GM12878 (cell line): ENCODE measurements at regions not wholly inside any gene's neighbourhood (a gene's known extent, or its start where the extent isn't known, plus 50 kb on each side); places are given as distances from the start of the nearest gene placed in this dataset.

ENCODE experiments used
- ATAC-seq: fragments of 200-7000 bp; cut with Tn5 transposase; 3 replicates; pipeline ENCODE4 v1.9.1; 2020; ENCODE audit warnings: mild to moderate bottlenecking, moderate library complexity
- BruUV-seq: library from RNA; stranded (reverse); fragments of 400-500 nt; replicated peaks from 2 replicates; lab custom pipeline; 2021; lab: Mats Ljungman, UMichigan
- CTCF ChIA-PET: fragments of 300-600 bp; sonication (Branson Sonifier 250); formaldehyde crosslinking; extraction: SDS; loops from one replicate; lab custom pipeline; 2021; ENCODE audit warnings: inconsistent platforms; lab: Yijun Ruan, JAX
- POLR2A ChIA-PET: fragments of 350-600 bp; formaldehyde crosslinking; extraction: SDS; loops from one replicate; lab custom pipeline; 2021; ENCODE audit warnings: inconsistent platforms; lab: Charles Lee
- RAD21 ChIA-PET: fragments of 300-600 bp; sonication (Branson Sonifier 250); formaldehyde crosslinking; loops from one replicate; lab custom pipeline; 2023; ENCODE audit warnings: antibody characterized with exemption; ENCODE audit not compliant: unreplicated experiment; lab: Charles Lee
- SMC1A ChIA-PET: fragments of 300-600 bp; sonication (Branson Sonifier 250); formaldehyde crosslinking; loops from one replicate; lab custom pipeline; 2023; ENCODE audit not compliant: unreplicated experiment, uncharacterized antibody; lab: Charles Lee
- DNase-seq: peaks from one replicate; pipeline ENCODE4 v3.0.0-alpha.2; 2011; ENCODE audit warnings: low read depth, low spot score
- FAIRE-seq: peaks from 3 replicates; lab custom pipeline; 2011; peaks lifted over from hg19 to GRCh38; lab: Jason Lieb, UNC
- H2AFZ ChIP-seq: 2 replicates; pipeline ENCODE4 v1.6.0; 2011; ENCODE audit warnings: low read depth, low read length, control low read depth; ENCODE audit not compliant: control insufficient read depth
- H3K27ac ChIP-seq: 2 replicates; pipeline ENCODE4 v1.5.1; 2011; ENCODE audit warnings: control low read depth; ENCODE audit not compliant: control insufficient read depth, insufficient read depth
- H3K27me3 ChIP-seq, 2 experiments: replicated peaks in 1 of 2; 2 replicates each; pipeline versions ENCODE4 v1.6.0 to v1.6.1; 2011; ENCODE audit warnings: low read length in 1 of 2; ENCODE audit not compliant: control insufficient read depth in 2 of 2, insufficient read depth in 2 of 2
- H3K36me3 ChIP-seq, 2 experiments: 2 replicates each; pipeline ENCODE4 v1.5.1; 2011; ENCODE audit warnings: low read length in 1 of 2; ENCODE audit not compliant: control insufficient read depth in 2 of 2, insufficient read depth in 2 of 2
- H3K4me1 ChIP-seq: 2 replicates; pipeline ENCODE4 v1.6.1; 2011; ENCODE audit warnings: mild to moderate bottlenecking, low read length, moderate library complexity, mixed read lengths; ENCODE audit not compliant: control insufficient read depth, insufficient read depth
- H3K4me2 ChIP-seq: 2 replicates; pipeline ENCODE4 v1.6.0; 2011; ENCODE audit warnings: control low read depth; ENCODE audit not compliant: control insufficient read depth, insufficient read depth
- H3K4me3 ChIP-seq: fragments of 200-600 bp; sonication (generic); 2 replicates; pipeline ENCODE4 v1.5.1; 2016
- H3K79me2 ChIP-seq: 2 replicates; pipeline ENCODE4 v1.6.0; 2011; ENCODE audit warnings: low read length; ENCODE audit not compliant: control insufficient read depth, insufficient read depth
- H3K9ac ChIP-seq: 2 replicates; pipeline ENCODE4 v1.8.0; 2011; ENCODE audit warnings: low read length, control low read depth, mixed read lengths; ENCODE audit not compliant: control insufficient read depth, insufficient read depth
- H3K9me3 ChIP-seq: replicated peaks from 3 replicates; pipeline ENCODE4 v1.5.1; 2011; ENCODE audit warnings: mild to moderate bottlenecking, low read length; ENCODE audit not compliant: control insufficient read depth, insufficient read depth
- H4K20me1 ChIP-seq: 2 replicates; pipeline ENCODE4 v1.6.0; 2011; ENCODE audit not compliant: control insufficient read depth, insufficient read depth
- ATF7 ChIP-seq: fragments of 450-650 bp; IDR thresholded peaks from 2 replicates; pipeline ENCODE4 v1.6.1; 2016; ENCODE audit warnings: low read depth, mild to moderate bottlenecking
- BMI1 ChIP-seq: fragments of 450-650 bp; IDR thresholded peaks from 2 replicates; pipeline ENCODE4 v1.6.1; 2016; ENCODE audit warnings: mild to moderate bottlenecking, moderate library complexity, borderline replicate concordance
- EED ChIP-seq: sonication (generic); IDR thresholded peaks from 2 replicates; pipeline ENCODE4 v1.6.1; 2016; ENCODE audit warnings: antibody characterized with exemption, low read depth
- FOS ChIP-seq: IDR thresholded peaks from 3 replicates; pipeline ENCODE4 v1.6.1; 2011; ENCODE audit warnings: borderline replicate concordance; ENCODE audit not compliant: insufficient read length; ENCODE audit errors: extremely low read depth
- FOXM1 ChIP-seq: IDR thresholded peaks from 2 replicates; pipeline ENCODE4 v1.6.1; 2012; ENCODE audit warnings: low read depth, mild to moderate bottlenecking, inconsistent platforms, low read length, moderate library complexity
- GABPA ChIP-seq: IDR thresholded peaks from 2 replicates; pipeline ENCODE4 v1.6.1; 2014; ENCODE audit warnings: antibody characterized with exemption, low read depth, mild to moderate bottlenecking, inconsistent platforms
- HDAC2 ChIP-seq: fragments of 200-600 bp; sonication (generic); IDR thresholded peaks from 2 replicates; pipeline ENCODE4 v1.6.1; 2017
- HDGF ChIP-seq: fragments of 450-650 bp; IDR thresholded peaks from 2 replicates; pipeline ENCODE4 v1.6.1; 2016; ENCODE audit warnings: antibody characterized with exemption
- IKZF1 ChIP-seq: fragments of 450-650 bp; conservative IDR thresholded peaks from 2 replicates; pipeline ENCODE4 v1.6.1; 2017; ENCODE audit warnings: antibody characterized with exemption, mild to moderate bottlenecking
- IKZF2 ChIP-seq, 2 experiments: fragments of 450-650 bp; IDR thresholded peaks; 2 replicates each; pipeline ENCODE4 v1.6.1; 2017; ENCODE audit warnings: mild to moderate bottlenecking in 2 of 2, moderate library complexity in 2 of 2
- IRF4 ChIP-seq: IDR thresholded peaks from 2 replicates; pipeline ENCODE4 v1.6.1; 2011; ENCODE audit warnings: low read depth, low read length
- MTA2 ChIP-seq: fragments of 450-650 bp; IDR thresholded peaks from 2 replicates; pipeline ENCODE4 v1.6.1; 2016; ENCODE audit warnings: low read depth, mild to moderate bottlenecking, moderate library complexity
- NBN ChIP-seq: fragments of 450-650 bp; IDR thresholded peaks from 2 replicates; pipeline ENCODE4 v1.6.1; 2016
- NFIC ChIP-seq: IDR thresholded peaks from 2 replicates; pipeline ENCODE4 v1.6.1; 2012; ENCODE audit warnings: low read depth, mild to moderate bottlenecking, inconsistent platforms, low read length, moderate library complexity
- NFXL1 ChIP-seq: fragments of 450-650 bp; IDR thresholded peaks from 2 replicates; pipeline ENCODE4 v1.6.1; 2017; ENCODE audit warnings: antibody characterized with exemption, mild to moderate bottlenecking, borderline replicate concordance
- NR2C1 ChIP-seq: fragments of 450-650 bp; IDR thresholded peaks from 2 replicates; pipeline ENCODE4 v1.6.1; 2017; ENCODE audit warnings: antibody characterized with exemption, mild to moderate bottlenecking, moderate library complexity
- NR2C2 ChIP-seq: IDR thresholded peaks from 2 replicates; pipeline ENCODE4 v1.6.1; 2011; ENCODE audit warnings: borderline replicate concordance, low read depth; ENCODE audit not compliant: control insufficient read depth, insufficient read length
- NRF1 ChIP-seq: conservative IDR thresholded peaks from 2 replicates; pipeline ENCODE4 v1.6.1; 2011; ENCODE audit warnings: mild to moderate bottlenecking, low read depth, low read length, improper control_type of control experiment
- PAX5 ChIP-seq: IDR thresholded peaks from 2 replicates; pipeline ENCODE4 v1.6.1; 2011; ENCODE audit warnings: low read depth, low read length, borderline replicate concordance
- RAD51 ChIP-seq: fragments of 450-650 bp; IDR thresholded peaks from 2 replicates; pipeline ENCODE4 v1.6.1; 2016; ENCODE audit warnings: moderate library complexity, mild to moderate bottlenecking, inconsistent platforms
- RUNX3 ChIP-seq: IDR thresholded peaks from 2 replicates; pipeline ENCODE4 v1.6.1; 2012; ENCODE audit warnings: low read length, inconsistent platforms
- SIN3A ChIP-seq: IDR thresholded peaks from 2 replicates; pipeline ENCODE4 v1.6.1; 2012; ENCODE audit warnings: low read depth, low read length, improper control_type of control experiment
- SREBF1 ChIP-seq: IDR thresholded peaks from 2 replicates; pipeline ENCODE4 v1.6.1; 2012; ENCODE audit warnings: mild to moderate bottlenecking, low read length
- YY1 ChIP-seq: IDR thresholded peaks from 2 replicates; pipeline ENCODE4 v1.6.1; 2011; ENCODE audit warnings: low read depth, mild to moderate bottlenecking, low read length
- ZBED1 ChIP-seq: IDR thresholded peaks from 2 replicates; pipeline ENCODE4 v1.6.1; 2016; ENCODE audit warnings: borderline replicate concordance
- ZNF384 ChIP-seq: IDR thresholded peaks from 2 replicates; pipeline ENCODE4 v1.6.1; 2012; ENCODE audit warnings: low read depth, mild to moderate bottlenecking, low read length, improper control_type of control experiment, borderline replicate concordance
- ZNF622 ChIP-seq: fragments of 450-650 bp; IDR thresholded peaks from 2 replicates; pipeline ENCODE4 v1.6.1; 2017; ENCODE audit warnings: mild to moderate bottlenecking, inconsistent platforms
- ZSCAN29 ChIP-seq: fragments of 450-650 bp; IDR thresholded peaks from 2 replicates; pipeline ENCODE4 v1.6.1; 2017; ENCODE audit warnings: mild to moderate bottlenecking, moderate library complexity
- ZZZ3 ChIP-seq: IDR thresholded peaks from 2 replicates; pipeline ENCODE4 v1.6.1; 2011; ENCODE audit warnings: low read depth; ENCODE audit not compliant: control insufficient read depth, insufficient read length
- WGBS: methylation state at CpG from one replicate; pipeline ENCODE4 v1.1.6; 2016; ENCODE audit warnings: low lambda C conversion rate; ENCODE audit not compliant: insufficient replicate concordance, insufficient coverage; ENCODE audit errors: missing lambda C conversion rate; 5-methylcytosine and 5-hydroxymethylcytosine counted together
- in situ Hi-C: fragments of 300-500 bp; cut with MboI; formaldehyde crosslinking; loops from 9 replicates; pipeline ENCODE4 v1.14.3; 2018; ENCODE audit warnings: mixed read lengths
- intact Hi-C: fragments of 100-400 bp; cut with micrococcal nuclease; formaldehyde crosslinking; loops from one replicate; pipeline ENCODE4 v1.14.2; 2022; ENCODE audit not compliant: unreplicated experiment
- TF ChIP-seq, protein P1 (sequence below): IDR thresholded peaks from 2 replicates; pipeline ENCODE4 v1.6.1; 2011; ENCODE audit warnings: low read depth, mild to moderate bottlenecking, low read length, moderate library complexity, borderline replicate concordance; ENCODE audit errors: extremely low read depth
- TF ChIP-seq, protein P2 (sequence below): fragments of 450-650 bp; conservative IDR thresholded peaks from 2 replicates; pipeline ENCODE4 v1.6.1; 2017; ENCODE audit warnings: mild to moderate bottlenecking, moderate library complexity

- TF ChIP-seq, protein P1, sequence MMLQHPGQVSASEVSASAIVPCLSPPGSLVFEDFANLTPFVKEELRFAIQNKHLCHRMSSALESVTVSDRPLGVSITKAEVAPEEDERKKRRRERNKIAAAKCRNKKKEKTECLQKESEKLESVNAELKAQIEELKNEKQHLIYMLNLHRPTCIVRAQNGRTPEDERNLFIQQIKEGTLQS = no peak
- no peak for TF ChIP-seq FOS
- TF ChIP-seq ZNF384 = no peak
- no peak for TF ChIP-seq MTA2
- no peak for TF ChIP-seq NFXL1
- no peak for TF ChIP-seq PAX5
- no peak for TF ChIP-seq IKZF1
- TF ChIP-seq NBN = no peak
- no peak for TF ChIP-seq FOXM1
- no peak for TF ChIP-seq GABPA
- no peak for TF ChIP-seq ZSCAN29
- TF ChIP-seq NR2C1 = no peak
- TF ChIP-seq YY1 = no peak
- no peak for TF ChIP-seq RAD51
Observed at GRCh38 chr14:98984719-98985041, 287.3 kb downstream of the BCL11B start (continued).

- Histone ChIP-seq H2AFZ (no peak overlapping the region), H3K36me3 (no peaks in the 10 kb centered on the region; a peak in 1 of 4 replicates), H3K4me1 (no peaks in the 10 kb centered on the region), H3K9me3 (no peaks in the 10 kb centered on the region), H3K4me2 (no peak overlapping the region), H3K9ac (no peak overlapping the region), H3K79me2 (no peaks in the 10 kb centered on the region), H3K27ac (no peak overlapping the region), H3K27me3 (no peaks in the 10 kb centered on the region), H3K4me3 (no peak overlapping the region), H4K20me1 (no peaks in the 10 kb centered on the region)
- POLR2A ChIA-PET = no interaction called here
- FAIRE-seq (no peak), ATAC-seq (no peak), DNase-seq (no peak)
- RAD21 ChIA-PET = no interaction called here
- 23% methylated on average over 1 of the region's 1 CpG for WGBS
- SMC1A ChIA-PET = no interaction called here
- in situ Hi-C loops (no loop called here), intact Hi-C loops (no loop called here)
- no peak for TF ChIP-seq ZZZ3
- no peak for TF ChIP-seq BMI1
- no peak for TF ChIP-seq HDAC2
- TF ChIP-seq SREBF1 = no peak
- TF ChIP-seq, protein P2, sequence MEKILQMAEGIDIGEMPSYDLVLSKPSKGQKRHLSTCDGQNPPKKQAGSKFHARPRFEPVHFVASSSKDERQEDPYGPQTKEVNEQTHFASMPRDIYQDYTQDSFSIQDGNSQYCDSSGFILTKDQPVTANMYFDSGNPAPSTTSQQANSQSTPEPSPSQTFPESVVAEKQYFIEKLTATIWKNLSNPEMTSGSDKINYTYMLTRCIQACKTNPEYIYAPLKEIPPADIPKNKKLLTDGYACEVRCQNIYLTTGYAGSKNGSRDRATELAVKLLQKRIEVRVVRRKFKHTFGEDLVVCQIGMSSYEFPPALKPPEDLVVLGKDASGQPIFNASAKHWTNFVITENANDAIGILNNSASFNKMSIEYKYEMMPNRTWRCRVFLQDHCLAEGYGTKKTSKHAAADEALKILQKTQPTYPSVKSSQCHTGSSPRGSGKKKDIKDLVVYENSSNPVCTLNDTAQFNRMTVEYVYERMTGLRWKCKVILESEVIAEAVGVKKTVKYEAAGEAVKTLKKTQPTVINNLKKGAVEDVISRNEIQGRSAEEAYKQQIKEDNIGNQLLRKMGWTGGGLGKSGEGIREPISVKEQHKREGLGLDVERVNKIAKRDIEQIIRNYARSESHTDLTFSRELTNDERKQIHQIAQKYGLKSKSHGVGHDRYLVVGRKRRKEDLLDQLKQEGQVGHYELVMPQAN = no peak
- no peak for TF ChIP-seq IRF4
- TF ChIP-seq RUNX3 = no peak
- no peak for TF ChIP-seq NFIC
- TF ChIP-seq ZSCAN29 = no peak
- TF ChIP-seq ZBED1 = no peak
- TF ChIP-seq HDGF = no peak
- no peak for TF ChIP-seq ATF7
- TF ChIP-seq NRF1 = no peak
- TF ChIP-seq EED = no peak
- no peak for TF ChIP-seq IKZF2 (IDR thresholded peaks at IDR 0.05)
- no peak for TF ChIP-seq ZNF622
- TF ChIP-seq NR2C2 = no peak
- TF ChIP-seq SIN3A = no peak
- CTCF ChIA-PET = no interaction called here
- BruUV-seq = no TSS peak
Observed at GRCh38 chr14:98993818-98994217, 278.2 kb downstream of the BCL11B start.
